GM12892 (cell line): ENCODE measurements at regions not wholly inside any gene's neighbourhood (a gene's known extent, or its start where the extent isn't known, plus 50 kb on each side); places are given as distances from the start of the nearest gene placed in this dataset.
"Not testable (repeated sequence)": the region's sequence is repeated elsewhere in the genome, so short reads cannot be mapped to it uniquely, and the experiment has no call there.

Experiments used
- POLR2A ChIP-seq: IDR thresholded peaks from 2 replicates; pipeline ENCODE4 v1.6.1; 2011; ENCODE audit warnings: low read depth, low read length, control low read depth
- POLR2AphosphoS5 ChIP-seq: IDR thresholded peaks from 2 replicates; pipeline ENCODE4 v1.6.1; 2011; ENCODE audit warnings: low read depth, low read length, control low read depth
- TAF1 ChIP-seq: IDR thresholded peaks from 2 replicates; pipeline ENCODE4 v1.6.1; 2011; ENCODE audit warnings: low read depth, mild to moderate bottlenecking, control low read depth, low read length, borderline replicate concordance

DNA sequence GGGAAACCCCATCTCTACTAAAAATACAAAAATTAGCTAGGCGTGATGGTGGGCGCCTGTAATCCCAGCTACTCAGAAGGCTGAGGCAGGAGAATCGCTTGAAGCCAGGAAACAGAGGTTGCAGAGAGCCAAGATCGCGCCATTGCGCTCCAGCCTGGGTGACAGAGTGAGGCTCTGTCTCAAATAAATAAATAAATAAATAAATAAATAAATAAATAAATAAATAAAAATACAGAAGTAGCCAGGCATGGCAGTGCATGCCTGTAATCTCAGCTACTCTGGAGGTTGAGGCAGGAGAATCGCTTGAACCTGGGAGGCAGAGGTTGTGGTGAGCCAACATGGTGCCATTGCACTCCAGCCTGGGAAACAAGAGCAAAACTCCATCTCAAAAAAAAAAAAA lies 1068.7 kb upstream of the CITED2 start:
- TF ChIP-seq POLR2A, POLR2AphosphoS5, TAF1: not testable (repeated sequence)
